ENCODE measurements at regions not wholly inside any gene's neighbourhood (a gene's known extent, or its start where the extent isn't known, plus 50 kb on each side); places are given as distances from the start of the nearest gene placed in this dataset.

DNA sequence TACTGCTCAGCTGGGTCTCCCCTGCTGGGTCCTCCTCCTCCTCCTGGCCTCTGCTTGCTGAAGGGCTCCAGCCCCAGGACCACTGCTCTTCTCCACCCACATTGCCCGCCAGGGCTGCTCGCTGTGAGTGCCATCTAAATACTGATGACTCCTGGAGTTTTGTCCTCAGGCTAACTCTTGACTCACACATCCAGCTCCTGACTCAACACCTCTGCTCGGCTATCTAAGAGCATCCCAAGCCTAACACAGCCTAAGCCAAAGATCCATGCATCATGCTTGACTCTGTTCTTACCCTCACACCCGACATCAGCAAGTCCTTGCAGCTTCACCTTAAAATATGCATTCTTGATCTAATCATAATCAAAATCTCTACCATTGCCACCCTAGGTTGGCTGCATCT, 260.2 kb downstream of the KLF13 start:
- intact Hi-C loops (cut with micrococcal nuclease), result no loop called here
- ATAC-seq (ENCODE audit: low read depth) (no peak), DNase-seq (no peak)
- Mint-ChIP-seq H3K9me3 (peaks cover 13% of the 10 kb centered on the region), H3K36me3 (ENCODE audit: low read depth) (no peaks in the 10 kb centered on the region), H3K4me3 (no peak overlapping the region), H3K4me1 (no peaks in the 10 kb centered on the region), H3K27me3 (peaks cover 18% of the 10 kb centered on the region), H3K27ac (no peak overlapping the region)
- CTCF ChIA-PET, result no interaction called here
- POLR2A ChIA-PET, result no interaction called here
- no peak for TF ChIP-seq CTCF (IDR thresholded peaks at IDR 0.05)

DNA sequence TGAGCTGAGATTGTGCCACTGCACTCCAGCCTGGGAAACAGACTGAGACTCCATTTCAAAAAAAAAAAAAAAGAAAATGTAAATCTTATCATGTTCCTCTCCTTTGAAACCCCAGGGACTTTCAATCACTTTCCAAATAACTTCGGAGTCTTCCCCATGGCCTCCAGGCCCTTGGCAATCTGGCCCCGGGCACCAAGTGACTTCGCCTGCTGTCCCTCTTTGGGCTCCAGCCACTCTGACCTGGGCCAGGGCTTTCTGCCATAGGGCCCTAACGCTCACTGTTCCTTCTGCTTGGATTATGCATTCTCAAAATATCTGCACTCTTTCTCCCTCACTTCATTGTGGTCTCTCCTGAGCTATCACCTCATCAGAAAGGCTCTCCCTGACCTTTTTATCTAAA, 260.9 kb downstream of the KLF13 start:
- ATAC-seq (ENCODE audit: low read depth) (no peak), DNase-seq (no peak)
- no peak overlapping the region for H3K27ac Mint-ChIP-seq
- H3K9me3 Mint-ChIP-seq, result peaks cover 6% of the 10 kb centered on the region
- intact Hi-C loops (cut with micrococcal nuclease), result no loop called here
- POLR2A ChIA-PET, result no interaction called here
- H3K27me3 Mint-ChIP-seq, result peaks cover 18% of the 10 kb centered on the region
- H3K36me3 Mint-ChIP-seq (ENCODE audit: low read depth), result no peaks in the 10 kb centered on the region
- no peaks in the 10 kb centered on the region for H3K4me1 Mint-ChIP-seq
- no peak for TF ChIP-seq CTCF (IDR thresholded peaks at IDR 0.05)
- no peak overlapping the region for H3K4me3 Mint-ChIP-seq
- CTCF ChIA-PET, result no interaction called here

- ChIA-PET CTCF (no interaction called here), POLR2A (no interaction called here)
These were observed 264.0 kb downstream of the KLF13 start for GRCh38 chr15:31590609-31591008.

DNA sequence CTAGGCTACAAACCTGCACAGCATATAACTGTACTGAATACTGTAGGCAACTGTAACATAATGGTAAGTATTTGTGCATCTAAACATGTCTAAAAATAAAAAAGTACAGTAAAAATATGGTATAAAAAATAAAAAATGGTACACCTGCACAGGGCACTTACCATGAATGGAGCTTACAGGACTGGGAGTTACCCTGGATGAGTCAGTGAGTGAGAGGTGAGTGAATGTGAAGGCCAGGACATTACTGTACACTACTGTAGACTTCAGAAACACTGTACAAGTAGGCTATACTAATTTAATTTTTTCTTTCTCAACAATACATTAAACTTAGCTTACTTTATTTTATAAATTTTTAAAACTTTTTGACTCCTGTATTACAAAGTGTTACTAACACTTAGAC, 265.3 kb downstream of the KLF13 start:
- no peaks in the 10 kb centered on the region for H3K36me3 Mint-ChIP-seq (ENCODE audit: low read depth)
- ATAC-seq (ENCODE audit: low read depth) (no peak), DNase-seq (no peak)
- H3K9me3 Mint-ChIP-seq, result no peaks in the 10 kb centered on the region
- H3K4me3 Mint-ChIP-seq, result no peak overlapping the region
- no peaks in the 10 kb centered on the region for H3K4me1 Mint-ChIP-seq
- intact Hi-C loops (cut with micrococcal nuclease), result no loop called here
- no peak overlapping the region for H3K27ac Mint-ChIP-seq
- CTCF ChIA-PET, result no interaction called here
- TF ChIP-seq CTCF (IDR thresholded peaks at IDR 0.05), result no peak
- POLR2A ChIA-PET, result no interaction called here
- H3K27me3 Mint-ChIP-seq, result peaks cover 8% of the 10 kb centered on the region

More at GRCh38 chr15:31590609-31591008, 264.0 kb downstream of the KLF13 start:
- DNase-seq (no peak), ATAC-seq (ENCODE audit: low read depth) (no peak)
- Mint-ChIP-seq H3K27ac (no peak overlapping the region), H3K4me3 (no peak overlapping the region), H3K4me1 (no peaks in the 10 kb centered on the region), H3K9me3 (no peaks in the 10 kb centered on the region), H3K27me3 (peaks cover 15% of the 10 kb centered on the region), H3K36me3 (ENCODE audit: low read depth) (no peaks in the 10 kb centered on the region)
- intact Hi-C loops (cut with micrococcal nuclease), result no loop called here
- TF ChIP-seq CTCF (IDR thresholded peaks at IDR 0.05), result no peak

GRCh38 chr15:31597466-31597865, 270.8 kb downstream of the KLF13 start:
- no peaks in the 10 kb centered on the region for H3K36me3 Mint-ChIP-seq (ENCODE audit: low read depth)
- no peak for TF ChIP-seq CTCF (IDR thresholded peaks at IDR 0.05)
- no peaks in the 10 kb centered on the region for H3K4me1 Mint-ChIP-seq
- no peaks in the 10 kb centered on the region for H3K9me3 Mint-ChIP-seq
- no peak overlapping the region for H3K4me3 Mint-ChIP-seq
- ATAC-seq (ENCODE audit: low read depth), result no peak
- CTCF ChIA-PET, result no interaction called here
- no peak overlapping the region for H3K27ac Mint-ChIP-seq
- POLR2A ChIA-PET, result no interaction called here
- DNase-seq, result no peak
- intact Hi-C loops (cut with micrococcal nuclease), result no loop called here
- H3K27me3 Mint-ChIP-seq, result peaks cover 18% of the 10 kb centered on the region

Data from activated B cell treated with CpG ODN at 0.5 μM for 24 hours (primary cell).